Fibroblast of lung (primary cell): ENCODE measurements at regions not wholly inside any gene's neighbourhood (a gene's known extent, or its start where the extent isn't known, plus 50 kb on each side); places are given as distances from the start of the nearest gene placed in this dataset.

Experiments used
- CTCF ChIP-seq, 2 donors: IDR thresholded peaks in 1 of 2; conservative IDR thresholded peaks in 1 of 2; 1 replicate in 1 of 2; 2 replicates in 1 of 2; pipeline ENCODE4 v1.5.1; 2011 to 2012; ENCODE audit warnings: low read length in 2 of 2, control low read depth in 1 of 2, inconsistent platforms in 1 of 2, low read depth in 1 of 2, mild to moderate bottlenecking in 1 of 2
- EZH2 ChIP-seq: IDR thresholded peaks from 2 replicates; pipeline ENCODE4 v1.5.1; 2012; ENCODE audit warnings: low read length, control low read depth, mild to moderate bottlenecking; ENCODE audit errors: missing control alignments

DNA sequence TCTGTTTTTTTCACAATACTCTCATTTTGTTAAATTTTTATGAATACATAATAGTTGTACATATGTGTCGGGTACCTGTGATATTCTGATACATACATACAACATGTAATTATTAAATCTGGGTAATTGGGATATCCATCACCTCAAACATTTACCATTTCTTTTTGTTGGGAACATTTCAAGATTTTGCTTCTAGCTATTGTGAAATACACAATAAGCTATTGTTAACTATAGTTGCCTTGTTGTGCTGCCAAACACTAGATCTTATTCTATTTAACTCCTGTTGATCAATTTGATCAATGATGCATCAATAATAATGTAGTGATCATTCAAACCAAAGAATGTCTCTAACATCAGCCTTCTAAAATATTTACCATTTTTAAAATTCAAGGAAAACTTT, 234.6 kb upstream of the NR5A2 start:
- TF ChIP-seq CTCF (conservative IDR thresholded peaks at IDR 0.05 in 1 of 2, IDR thresholded peaks at IDR 0.05 in 1 of 2; ENCODE audit: low read depth in 1 of 2, low read length in 2 of 2) (no peak), EZH2 (no peak)
